COR-L47 (cell line): ENCODE measurements at regions not wholly inside any gene's neighbourhood (a gene's known extent, or its start where the extent isn't known, plus 50 kb on each side); places are given as distances from the start of the nearest gene placed in this dataset.
A peak's percentile ranks its signal among the peaks of the same experiment; 100 is the strongest.
"Not testable (repeated sequence)": the region's sequence is repeated elsewhere in the genome, so short reads cannot be mapped to it uniquely, and the experiment has no call there.

Source experiments
- DNase-seq: peaks from one replicate; lab custom pipeline; 2025; lab: John Stamatoyannopoulos, UW

- DNase-seq, result peak; percentile 27
These were observed 133.8 kb upstream of the LCORL start for GRCh38 chr4:18155067-18156041.

- no peak for DNase-seq
These were observed 116.6 kb upstream of the LCORL start for GRCh38 chr4:18138076-18138665.

GRCh38 chr4:18134111-18134510, 112.6 kb upstream of the LCORL start:
- DNase-seq, result peak; percentile 52

DNA sequence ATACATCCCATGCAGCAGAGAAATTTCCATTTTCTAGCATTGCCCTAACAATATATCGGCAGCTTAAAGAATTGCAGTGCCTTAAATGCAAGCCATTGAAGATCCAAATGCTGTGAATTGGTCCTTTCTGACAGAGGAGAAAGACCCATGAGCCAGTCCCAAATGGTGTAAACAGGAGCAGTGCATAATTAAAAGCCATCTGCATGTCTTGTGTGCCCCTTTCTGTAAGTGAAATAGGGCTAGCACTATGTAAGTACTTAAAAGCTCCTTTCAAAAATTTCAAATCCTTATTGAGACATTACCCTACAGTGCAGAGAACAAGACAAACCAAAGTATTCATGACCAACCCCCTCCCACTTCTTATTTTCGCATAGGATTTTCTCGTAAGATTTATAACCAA, 108.7 kb upstream of the LCORL start:
- DNase-seq, result no peak

- no peak for DNase-seq
These were observed 106.7 kb upstream of the LCORL start for GRCh38 chr4:18128241-18128640.

- DNase-seq, result no peak
These were observed 105.5 kb upstream of the LCORL start for GRCh38 chr4:18127030-18127429.

- DNase-seq, result no peak
These were observed 92.3 kb upstream of the LCORL start for GRCh38 chr4:18113710-18114331.

DNA sequence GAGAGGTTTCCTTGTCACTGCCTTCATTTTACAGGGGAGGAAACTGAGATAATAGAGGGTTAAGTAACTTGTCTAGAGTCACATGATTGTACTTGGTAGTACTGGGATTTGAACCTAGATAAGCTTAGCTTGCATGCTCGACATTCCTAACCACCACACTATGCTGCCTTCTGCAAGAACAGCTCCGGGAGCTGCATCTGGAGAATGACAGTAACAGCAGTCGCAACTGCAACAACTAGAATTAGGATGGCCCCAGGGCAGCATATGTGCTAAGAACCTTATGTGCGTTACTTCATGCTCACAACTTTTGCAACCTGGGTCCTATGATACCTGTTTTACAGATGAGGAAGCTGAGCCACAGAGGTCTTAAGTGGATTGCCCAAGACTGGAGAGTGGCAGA, 89.5 kb upstream of the LCORL start:
- no peak for DNase-seq

DNA sequence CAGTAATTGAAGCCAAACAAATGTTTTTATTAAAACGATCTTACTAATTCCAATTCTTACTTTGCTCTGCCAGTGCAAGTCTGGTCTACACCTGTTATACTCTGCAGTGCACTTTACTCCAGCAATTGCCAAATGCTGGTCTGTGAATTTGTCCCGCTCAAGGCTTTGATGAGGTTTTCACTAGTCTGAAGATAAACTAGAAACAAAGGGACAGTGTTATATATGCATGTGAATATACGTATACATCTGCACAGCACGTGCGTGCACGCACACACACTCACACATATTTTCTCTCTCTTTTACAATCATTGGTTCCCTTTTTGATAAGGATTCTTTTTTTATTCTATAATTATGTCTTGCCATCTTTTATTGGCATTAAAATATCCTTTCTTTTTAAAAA, 88.5 kb upstream of the LCORL start:
- no peak for DNase-seq

DNA sequence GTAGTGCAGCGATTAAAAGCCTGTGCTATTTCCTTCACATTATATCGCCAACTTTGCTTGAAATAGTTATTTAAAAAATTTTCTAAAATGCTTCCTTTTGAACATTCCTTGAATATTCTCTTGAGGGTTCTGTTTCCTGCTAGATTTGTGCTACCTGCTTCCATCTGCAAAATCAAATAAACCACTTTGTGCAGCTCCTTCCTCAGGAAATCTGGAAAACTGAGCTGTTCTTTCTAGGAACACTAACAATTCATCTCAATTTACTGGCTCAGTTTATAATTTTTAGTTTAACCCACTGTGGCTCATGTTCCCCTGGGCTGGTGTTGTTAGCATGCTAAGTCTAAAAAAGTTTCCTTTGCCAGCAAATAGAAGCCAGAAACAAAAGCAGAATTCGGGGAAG, 88.1 kb upstream of the LCORL start:
- no peak for DNase-seq

GRCh38 chr4:18107848-18108528, 86.4 kb upstream of the LCORL start:
- DNase-seq, result not testable (repeated sequence)

GRCh38 chr4:18106620-18107019, 85.1 kb upstream of the LCORL start:
- DNase-seq, result peak; percentile 39

DNA sequence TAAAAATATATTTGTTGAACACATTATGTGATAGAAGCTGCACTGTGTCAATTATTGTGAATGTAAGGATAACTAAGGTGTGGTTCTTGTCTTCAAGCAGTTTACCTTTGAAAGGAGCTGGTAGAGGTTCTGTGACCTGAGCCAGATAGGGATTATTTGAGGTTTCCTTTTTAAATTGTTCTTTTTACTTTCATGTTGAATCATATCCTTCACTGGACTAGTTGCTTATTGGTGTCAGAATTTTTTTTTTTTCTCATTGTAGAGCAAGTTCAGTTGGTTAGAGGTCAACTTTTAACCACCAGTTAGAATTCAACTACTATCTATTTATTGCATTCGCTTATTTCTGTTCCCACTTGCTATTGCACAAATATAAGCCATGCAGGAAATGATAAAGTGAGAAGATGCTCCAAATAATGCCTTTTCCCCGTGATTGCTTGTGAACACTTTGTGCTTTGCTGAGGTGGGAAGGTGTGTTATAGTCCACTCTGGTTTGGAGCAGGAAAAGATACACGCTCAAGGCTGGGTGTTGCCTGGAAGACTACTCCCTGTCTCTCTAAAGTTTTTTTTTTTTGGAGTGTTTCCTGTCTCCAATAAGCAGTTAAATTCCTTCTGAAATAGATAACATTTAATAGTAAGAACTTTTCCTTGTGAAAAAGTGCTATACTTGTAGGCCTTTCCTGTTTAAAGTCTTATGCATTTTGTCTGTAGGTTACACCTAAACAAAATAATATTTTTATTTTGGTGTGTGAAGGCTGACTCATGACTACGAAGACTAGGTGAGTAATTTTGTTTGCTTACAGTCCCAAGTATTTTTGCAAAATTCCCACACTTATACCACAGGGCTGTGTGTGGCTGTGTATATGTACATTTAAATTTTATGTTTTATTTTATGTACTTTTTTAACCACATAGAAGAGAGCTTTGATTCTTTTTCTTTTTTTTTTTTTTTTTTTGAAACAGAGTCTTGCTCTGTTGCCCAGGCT, 83.8 kb upstream of the LCORL start:
- no peak for DNase-seq

GRCh38 chr4:18103876-18104605, 82.5 kb upstream of the LCORL start:
- no peak for DNase-seq

GRCh38 chr4:18100657-18101056, 79.1 kb upstream of the LCORL start:
- no peak for DNase-seq

DNA sequence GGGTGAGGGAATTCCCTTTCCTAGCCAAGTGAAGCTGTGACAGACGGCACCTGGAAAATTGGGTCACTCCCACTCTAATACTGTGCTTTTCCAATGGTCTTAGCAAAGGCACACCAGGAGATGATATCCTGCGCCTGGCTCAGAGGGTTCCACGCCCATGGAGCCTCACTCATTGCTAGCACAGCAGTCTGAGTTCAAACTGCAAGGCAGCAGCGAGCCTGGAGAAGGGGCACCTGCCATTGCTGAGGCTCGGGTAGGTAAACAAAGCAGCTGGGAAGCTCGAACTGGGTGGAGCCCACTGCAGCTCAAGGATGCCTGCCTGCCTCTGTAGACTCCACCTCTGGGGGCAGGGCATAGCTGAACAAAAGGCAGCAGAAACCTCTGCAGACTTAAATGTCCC, 68.9 kb upstream of the LCORL start:
- DNase-seq, result not testable (repeated sequence)

DNA sequence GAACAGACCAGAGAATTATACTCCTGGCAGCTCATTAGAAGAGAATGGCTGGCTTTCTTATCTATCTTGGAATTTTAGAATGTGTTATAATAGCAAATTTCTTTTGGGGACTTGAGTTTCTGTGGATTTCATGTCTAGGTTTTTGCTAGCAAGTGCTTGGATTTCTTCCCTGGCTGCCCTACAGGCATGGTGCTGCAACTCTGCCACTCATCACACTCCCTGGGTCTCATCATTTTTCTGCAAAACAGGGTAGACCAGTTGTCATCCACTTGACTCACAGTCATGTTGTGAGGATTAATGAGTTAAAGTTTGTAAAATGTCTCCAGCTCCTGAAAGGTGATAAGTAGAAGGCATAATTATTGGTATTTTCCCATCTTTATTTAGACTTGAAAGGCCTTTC, 60.7 kb upstream of the LCORL start:
- DNase-seq, result no peak

DNA sequence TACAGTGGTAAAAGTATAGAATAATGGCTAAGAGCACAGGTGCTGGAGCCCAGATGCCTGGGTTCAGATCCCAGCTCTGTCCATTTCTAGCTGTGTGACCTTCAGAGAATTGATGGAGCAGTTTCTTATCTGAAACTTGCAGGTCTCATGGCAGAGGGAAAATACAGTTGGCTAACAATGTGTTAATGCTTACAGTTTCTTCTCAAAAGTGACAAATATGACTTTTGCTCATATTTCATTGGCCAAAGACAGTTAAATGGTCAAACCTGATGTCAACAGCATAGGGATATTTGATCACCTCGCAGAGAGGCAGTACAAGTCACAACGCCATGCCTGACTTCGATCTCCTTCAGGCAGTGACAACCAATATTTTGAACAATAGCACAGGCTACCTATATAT, 60.2 kb upstream of the LCORL start:
- no peak for DNase-seq

- no peak for DNase-seq
These were observed 56.3 kb upstream of the LCORL start for GRCh38 chr4:18077808-18078207.

- peak; percentile 8 for DNase-seq
These were observed 54.4 kb upstream of the LCORL start for GRCh38 chr4:18075823-18076433.
